Renal pelvis (tissue), 1 donor: ENCODE measurements at regions not wholly inside any gene's neighbourhood (a gene's known extent, or its start where the extent isn't known, plus 50 kb on each side); places are given as distances from the start of the nearest gene placed in this dataset.
A peak's percentile ranks its signal among the peaks of the same experiment; 100 is the strongest.
"Not testable (repeated sequence)": the region's sequence is repeated elsewhere in the genome, so short reads cannot be mapped to it uniquely, and the experiment has no call there.

Experiments used
- DNase-seq: peaks from one replicate; pipeline ENCODE4 v3.0.0-alpha.2; 2013

GRCh38 chrX:5305452-5305851 is 923.2 kb downstream of the NLGN4X start:
- no peak for DNase-seq

- no peak for DNase-seq
These were observed 933.7 kb downstream of the NLGN4X start for GRCh38 chrX:5295004-5295403.

GRCh38 chrX:5290635-5291034 is 938.0 kb downstream of the NLGN4X start:
- DNase-seq, result no peak

GRCh38 chrX:5289949-5290348 is 938.7 kb downstream of the NLGN4X start:
- DNase-seq, result not testable (repeated sequence)

- no peak for DNase-seq
These were observed 949.8 kb downstream of the NLGN4X start for GRCh38 chrX:5278908-5279307.

DNA sequence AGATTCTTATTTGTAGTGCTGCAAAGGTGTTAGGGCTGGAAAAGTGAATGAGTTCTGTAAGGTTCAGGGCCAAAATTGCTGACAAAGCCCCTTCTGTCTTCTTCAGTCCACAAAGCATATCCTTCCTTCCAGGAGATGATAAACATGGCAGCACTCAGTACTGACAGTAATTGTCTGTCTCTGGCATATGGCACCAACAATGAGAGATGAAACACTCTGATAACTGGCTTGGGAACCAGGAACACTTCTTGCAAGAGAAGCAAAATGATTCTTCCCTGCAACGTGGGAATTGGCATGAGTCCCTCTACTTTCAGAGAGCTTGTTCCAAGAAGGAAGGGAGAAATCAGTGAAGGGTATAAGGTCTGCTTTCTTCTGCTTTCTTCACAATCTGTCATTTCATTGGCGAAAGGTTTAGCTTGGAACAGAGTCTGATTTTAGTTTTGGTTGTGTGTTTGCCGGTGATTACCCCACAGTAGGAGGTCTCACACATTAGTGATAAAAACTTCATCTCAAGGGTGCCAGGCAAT is 963.3 kb downstream of the NLGN4X start:
- DNase-seq, result no peak

DNA sequence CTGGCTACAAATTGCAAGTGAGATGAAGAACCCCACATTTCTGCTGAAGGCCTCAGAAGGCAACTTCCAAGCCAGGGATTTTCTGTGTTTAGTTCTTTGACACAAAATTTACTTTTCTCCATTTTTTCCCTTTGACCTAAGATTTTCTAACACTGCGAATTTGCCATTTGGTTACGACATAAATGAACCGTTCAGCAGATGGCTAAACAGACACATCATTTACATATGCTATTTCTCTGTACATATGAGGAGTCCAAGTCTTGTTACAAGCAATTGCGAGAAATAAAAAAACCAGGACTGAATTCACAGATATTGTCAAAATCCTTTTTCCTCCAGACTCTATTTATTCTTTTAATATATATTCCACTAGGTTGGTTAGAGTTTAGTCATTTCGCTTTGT is 978.6 kb downstream of the NLGN4X start:
- no peak for DNase-seq

DNA sequence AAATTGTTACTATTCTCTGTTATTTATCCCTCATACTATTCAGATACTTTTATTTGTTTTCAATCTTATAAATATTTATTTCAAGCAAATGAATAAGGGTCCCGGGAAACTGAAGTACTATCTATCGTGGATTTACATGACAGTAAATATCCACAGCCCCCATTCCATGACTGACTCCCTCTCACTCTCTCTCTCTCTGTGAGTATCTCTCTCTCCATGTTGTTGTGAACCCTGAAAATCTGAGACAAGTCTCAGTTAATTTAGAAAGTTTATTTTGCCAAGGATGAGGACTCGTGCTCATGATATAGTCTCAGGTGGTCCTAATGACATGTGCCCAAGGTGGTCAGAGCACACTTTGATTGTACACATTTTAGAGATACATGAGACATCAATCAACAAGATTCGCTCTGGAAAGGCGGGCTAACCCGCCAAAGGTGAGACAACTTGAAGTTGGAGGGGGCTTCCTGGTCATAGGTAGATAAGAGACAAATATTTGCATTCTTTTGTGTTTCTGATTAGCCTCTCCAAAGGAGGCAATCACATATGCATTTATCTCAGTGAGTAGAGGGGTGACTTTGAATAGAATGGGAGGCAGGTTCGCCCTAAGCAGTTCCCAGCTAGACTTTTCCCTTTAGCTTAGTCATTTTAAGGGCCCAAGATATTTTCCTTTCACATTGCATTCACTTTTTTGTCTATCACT is 986.4 kb downstream of the NLGN4X start:
- no peak for DNase-seq

DNA sequence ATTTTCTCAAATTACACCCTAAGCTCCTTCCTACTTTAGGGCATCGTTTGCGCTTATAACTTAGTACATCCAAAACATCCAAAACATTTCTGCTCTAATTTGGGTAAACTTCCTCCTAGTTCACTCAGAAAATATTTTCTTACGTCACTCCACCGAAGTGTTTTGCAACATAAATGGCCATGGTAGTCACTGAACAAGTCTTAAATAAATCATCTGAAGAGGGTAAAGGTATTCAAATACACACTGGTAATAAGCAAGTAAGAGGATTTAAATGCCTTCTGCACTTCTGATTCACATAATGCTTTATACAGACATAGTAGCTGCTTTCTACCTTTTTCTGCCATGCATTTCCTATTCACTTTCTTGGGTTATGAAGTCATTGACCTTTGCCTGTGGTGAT is 991.9 kb downstream of the NLGN4X start:
- DNase-seq, result no peak

DNA sequence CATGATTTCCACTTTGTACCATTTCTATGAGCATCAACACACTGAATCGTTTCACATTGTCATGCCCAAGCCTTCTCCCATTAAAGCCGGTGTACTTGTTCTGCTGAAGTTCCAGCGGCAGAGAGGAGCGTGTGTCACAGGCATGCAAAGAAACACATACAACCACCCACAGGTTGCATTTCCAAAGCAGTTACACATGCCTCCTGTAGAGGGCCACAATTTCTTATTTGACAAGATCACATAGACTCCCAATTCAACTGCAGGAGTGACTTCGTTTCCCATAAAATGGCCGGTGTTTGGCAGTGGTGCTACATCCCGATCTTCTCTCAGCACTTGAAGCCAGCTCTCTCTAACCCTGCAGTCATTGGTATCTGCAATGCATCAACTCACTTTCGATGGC is 992.6 kb downstream of the NLGN4X start:
- DNase-seq, result no peak

DNA sequence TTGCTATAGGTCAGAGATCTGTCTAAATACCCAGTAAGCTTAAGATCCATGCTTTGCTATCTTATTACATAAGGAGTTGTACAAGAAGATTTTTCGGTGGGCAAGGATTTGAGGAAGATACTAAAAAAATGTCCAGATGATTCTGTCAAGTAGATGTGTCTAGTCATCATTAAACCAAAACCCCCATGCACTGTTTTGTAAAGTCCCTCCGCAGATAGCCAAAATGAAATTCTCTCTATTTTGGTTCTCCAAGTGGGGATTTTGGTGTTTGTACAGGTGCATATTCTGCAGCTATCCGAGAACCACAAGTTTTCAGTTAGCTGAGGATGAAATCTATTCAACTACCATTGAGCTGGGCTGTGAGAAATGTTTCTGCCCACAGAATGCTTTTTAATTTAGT is 994.8 kb downstream of the NLGN4X start:
- DNase-seq, result no peak

DNA sequence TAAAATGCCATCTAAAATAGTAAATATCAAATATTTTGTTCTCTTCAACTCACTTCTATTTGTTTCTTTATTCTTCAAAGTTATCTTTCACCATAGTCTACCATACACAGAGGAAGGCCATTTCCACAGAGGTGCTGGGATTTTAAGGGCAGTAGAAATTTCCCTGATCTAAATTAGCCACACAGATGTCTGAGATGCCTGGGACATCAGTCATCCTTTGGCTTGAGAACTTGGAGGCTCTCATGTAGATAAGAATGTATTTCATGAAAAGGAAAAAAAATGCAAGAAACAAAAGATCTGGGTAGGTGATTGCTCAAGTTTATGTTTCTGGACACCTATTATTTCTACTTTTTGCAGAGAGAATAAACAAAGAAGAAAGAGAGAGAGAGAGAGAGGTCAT is 1008.2 kb downstream of the NLGN4X start:
- DNase-seq, result no peak

GRCh38 chrX:5194806-5195205 is 1033.9 kb downstream of the NLGN4X start:
- no peak for DNase-seq

DNA sequence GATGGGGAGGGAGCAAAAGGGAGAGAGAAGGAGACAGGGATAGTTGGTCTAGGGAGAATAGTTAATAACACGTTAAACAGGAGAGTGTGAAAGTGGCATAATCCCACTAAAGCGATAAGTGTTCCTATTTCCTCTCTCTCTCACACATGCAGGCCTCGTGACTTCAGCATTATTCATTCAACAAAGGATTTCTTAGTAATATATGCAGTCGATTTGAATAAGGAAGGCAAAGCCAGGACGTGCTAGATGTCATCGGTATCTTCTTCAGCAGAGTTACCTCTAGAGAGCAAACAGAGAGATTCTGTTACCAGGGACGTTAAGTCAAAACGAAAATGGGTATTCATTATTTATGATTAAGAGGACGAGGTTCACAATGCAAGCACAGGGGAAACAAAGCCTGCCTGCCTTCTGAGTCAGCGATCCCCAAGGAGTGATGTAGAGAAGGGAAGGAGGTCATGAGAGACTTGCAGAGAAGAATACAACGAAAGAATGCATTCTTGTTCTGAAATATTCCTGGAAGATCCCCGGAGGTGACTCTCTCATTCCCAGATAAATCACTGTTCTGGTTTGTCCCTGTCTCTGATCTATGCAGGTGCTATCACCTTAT is 1048.4 kb downstream of the NLGN4X start:
- no peak for DNase-seq

GRCh38 chrX:5176766-5177165 is 1051.9 kb downstream of the NLGN4X start:
- peak; percentile 1 for DNase-seq

GRCh38 chrX:5163663-5164062 is 1065.0 kb downstream of the NLGN4X start:
- DNase-seq, result no peak

DNA sequence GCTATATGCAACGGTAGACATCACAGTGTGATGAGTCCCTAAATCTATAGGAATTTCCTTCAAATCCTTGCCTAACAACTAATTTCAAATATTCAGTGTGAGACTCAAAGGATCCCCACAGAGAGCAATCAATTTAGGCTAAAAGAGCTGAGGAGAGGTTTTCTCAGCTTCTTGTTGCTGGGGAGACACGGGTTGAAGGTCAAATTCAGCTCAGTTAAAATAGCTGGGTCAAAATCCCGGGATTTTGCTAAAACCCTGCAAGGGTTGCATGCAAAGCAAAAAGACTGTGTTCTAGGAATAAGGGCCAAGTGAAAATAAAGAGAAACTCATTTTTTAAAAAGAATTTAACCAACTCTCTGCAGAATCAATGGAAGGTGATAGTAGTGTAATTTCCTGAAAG is 1073.4 kb downstream of the NLGN4X start:
- no peak for DNase-seq

GRCh38 chrX:5145957-5146356 is 1082.7 kb downstream of the NLGN4X start:
- DNase-seq, result no peak

GRCh38 chrX:5142644-5143043 is 1086.0 kb downstream of the NLGN4X start:
- DNase-seq, result no peak

DNA sequence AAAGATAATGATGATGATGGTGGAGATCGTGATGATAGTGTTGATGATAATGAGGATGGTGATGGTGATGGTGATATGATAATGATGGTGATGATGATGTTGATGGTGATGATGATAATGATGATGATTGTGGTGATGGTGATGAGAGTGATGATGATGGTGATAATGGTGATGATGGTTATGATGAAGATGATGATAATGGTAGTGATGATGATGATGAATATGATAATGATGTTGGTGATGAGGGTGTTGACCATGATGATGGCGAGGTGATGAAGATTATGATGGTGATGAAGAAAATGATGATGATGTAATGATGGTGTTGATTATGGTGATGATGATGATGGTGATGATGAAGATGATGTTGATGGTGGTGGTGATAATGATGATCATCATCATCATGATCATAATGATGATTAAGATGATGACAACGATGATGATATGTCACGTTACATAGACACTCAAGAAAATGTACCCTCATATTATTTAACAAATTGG is 1106.4 kb downstream of the NLGN4X start:
- DNase-seq, result no peak

DNA sequence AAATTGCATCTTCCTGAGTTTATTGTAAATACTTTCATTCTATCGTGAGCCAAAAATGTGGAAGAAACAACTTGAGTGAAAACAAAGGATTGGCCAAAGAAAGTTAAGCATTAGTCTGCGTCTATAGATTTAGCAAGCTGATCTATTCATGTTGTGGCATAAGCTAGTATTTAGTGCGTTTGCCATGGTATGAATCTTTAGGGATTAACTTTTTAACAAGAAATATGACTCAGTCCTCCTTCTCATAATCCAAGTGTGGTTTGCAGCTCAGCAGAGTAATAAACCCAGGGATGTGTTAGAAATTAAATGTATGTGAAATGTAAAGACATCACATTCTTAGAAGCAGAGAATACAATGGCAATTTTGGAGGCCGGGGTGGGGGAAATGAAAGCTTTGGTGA is 1110.9 kb downstream of the NLGN4X start:
- no peak for DNase-seq

GRCh38 chrX:5113128-5113527 is 1115.5 kb downstream of the NLGN4X start:
- DNase-seq, result no peak

DNA sequence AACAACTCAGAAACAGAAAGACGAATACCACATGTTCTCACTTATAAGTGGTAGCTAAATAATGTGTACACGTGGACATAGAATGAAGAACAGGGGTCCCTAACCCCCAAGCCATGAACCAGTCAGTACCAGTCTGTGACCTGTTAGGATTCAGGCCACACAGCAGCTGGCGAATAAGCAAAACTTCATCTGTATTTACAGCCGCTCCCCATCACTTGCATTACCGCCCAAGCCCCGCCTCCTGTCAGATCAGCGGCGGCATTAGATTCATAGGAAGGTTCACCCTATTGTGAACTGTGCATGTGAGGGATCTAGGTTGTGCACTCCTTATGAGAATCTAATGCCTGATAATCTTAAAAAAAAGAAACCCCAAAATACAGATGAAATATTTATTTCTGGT is 1128.7 kb downstream of the NLGN4X start:
- no peak for DNase-seq

- no peak for DNase-seq
These were observed 1142.3 kb downstream of the NLGN4X start for GRCh38 chrX:5086388-5086787.
